ENCODE measurements at regions not wholly inside any gene's neighbourhood (a gene's known extent, or its start where the extent isn't known, plus 50 kb on each side); places are given as distances from the start of the nearest gene placed in this dataset.
"Not testable (repeated sequence)": the region's sequence is repeated elsewhere in the genome, so short reads cannot be mapped to it uniquely, and the experiment has no call there.

GRCh38 chr10:62694537-62695126, 109.9 kb upstream of the ADO start:
- ChIA-PET POLR2A (ENCODE audit: low non-redundant PET) (no interaction called here), CTCF (no interaction called here)
- no peak for DNase-seq (ENCODE audit: low spot score)
- TF ChIP-seq, protein P1, sequence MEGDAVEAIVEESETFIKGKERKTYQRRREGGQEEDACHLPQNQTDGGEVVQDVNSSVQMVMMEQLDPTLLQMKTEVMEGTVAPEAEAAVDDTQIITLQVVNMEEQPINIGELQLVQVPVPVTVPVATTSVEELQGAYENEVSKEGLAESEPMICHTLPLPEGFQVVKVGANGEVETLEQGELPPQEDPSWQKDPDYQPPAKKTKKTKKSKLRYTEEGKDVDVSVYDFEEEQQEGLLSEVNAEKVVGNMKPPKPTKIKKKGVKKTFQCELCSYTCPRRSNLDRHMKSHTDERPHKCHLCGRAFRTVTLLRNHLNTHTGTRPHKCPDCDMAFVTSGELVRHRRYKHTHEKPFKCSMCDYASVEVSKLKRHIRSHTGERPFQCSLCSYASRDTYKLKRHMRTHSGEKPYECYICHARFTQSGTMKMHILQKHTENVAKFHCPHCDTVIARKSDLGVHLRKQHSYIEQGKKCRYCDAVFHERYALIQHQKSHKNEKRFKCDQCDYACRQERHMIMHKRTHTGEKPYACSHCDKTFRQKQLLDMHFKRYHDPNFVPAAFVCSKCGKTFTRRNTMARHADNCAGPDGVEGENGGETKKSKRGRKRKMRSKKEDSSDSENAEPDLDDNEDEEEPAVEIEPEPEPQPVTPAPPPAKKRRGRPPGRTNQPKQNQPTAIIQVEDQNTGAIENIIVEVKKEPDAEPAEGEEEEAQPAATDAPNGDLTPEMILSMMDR (conservative IDR thresholded peaks at IDR 0.05; ENCODE audit: low read depth), result no peak
- H3K27ac ChIP-seq, result no peak overlapping the region

DNA sequence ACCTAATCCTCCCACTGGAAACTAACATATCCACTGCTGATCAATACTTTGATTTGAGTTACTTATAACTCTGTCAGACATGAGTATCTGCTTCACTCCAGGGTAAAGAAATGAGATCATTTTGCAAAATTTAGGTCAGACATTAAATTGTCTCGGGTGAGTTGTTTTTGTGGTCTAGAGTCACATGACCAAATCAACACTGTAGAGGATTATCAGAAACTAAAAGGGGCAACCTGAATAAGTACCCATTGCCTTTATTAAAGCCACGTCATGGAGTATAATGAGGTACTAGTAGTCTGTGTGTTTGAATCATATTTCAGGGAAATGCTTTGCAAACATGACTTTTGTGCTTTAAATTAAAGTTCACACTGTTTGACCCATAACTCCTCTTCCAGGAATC, 107.7 kb upstream of the ADO start:
- no peak overlapping the region for H3K27ac ChIP-seq
- POLR2A ChIA-PET (ENCODE audit: low non-redundant PET), result no interaction called here
- no peak for DNase-seq (ENCODE audit: low spot score)
- TF ChIP-seq, protein P1 (conservative IDR thresholded peaks at IDR 0.05; ENCODE audit: low read depth), result no peak
- CTCF ChIA-PET, result no interaction called here

- H3K27ac ChIP-seq, result no peak overlapping the region
- TF ChIP-seq, protein P1 (conservative IDR thresholded peaks at IDR 0.05; ENCODE audit: low read depth), result no peak
- no peak for DNase-seq (ENCODE audit: low spot score)
- CTCF ChIA-PET, result no interaction called here
- POLR2A ChIA-PET (ENCODE audit: low non-redundant PET), result no interaction called here
Measured at GRCh38 chr10:62699148-62699547, 105.4 kb upstream of the ADO start.

GRCh38 chr10:62704121-62704520, 100.4 kb upstream of the ADO start:
- CTCF ChIA-PET, result not testable (repeated sequence)

DNA sequence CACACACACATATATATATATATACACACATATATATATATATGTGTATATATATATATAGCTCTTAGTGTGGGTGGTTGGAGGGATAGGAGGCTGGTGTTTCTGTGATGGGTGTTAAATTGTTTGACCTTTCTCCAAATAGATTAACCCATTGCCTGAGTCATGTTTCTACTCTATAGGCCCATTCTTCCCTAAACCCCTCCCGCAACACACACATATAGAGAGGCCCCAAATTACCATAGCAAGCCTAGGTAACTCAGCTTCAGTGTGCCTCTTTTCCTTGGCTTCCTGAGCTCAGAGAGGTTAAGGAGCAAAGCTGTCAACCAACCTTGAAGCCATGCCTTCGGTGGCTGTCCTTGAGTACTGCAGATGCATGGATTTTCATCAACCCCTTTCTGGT, 98.7 kb upstream of the ADO start:
- CTCF ChIA-PET, result interaction anchor here (0.5 kb wide), 1 partner anchor 56 kb away, joined by 3 read pairs; no protein-coding TSS in a partner anchor
- DNase-seq (ENCODE audit: low spot score), result no peak
- POLR2A ChIA-PET (ENCODE audit: low non-redundant PET), result no interaction called here
- H3K27ac ChIP-seq, result no peak overlapping the region
- TF ChIP-seq, protein P1 (conservative IDR thresholded peaks at IDR 0.05; ENCODE audit: low read depth), result no peak

More at GRCh38 chr10:62704121-62704520, 100.4 kb upstream of the ADO start:
- POLR2A ChIA-PET (ENCODE audit: low non-redundant PET); DNase-seq (ENCODE audit: low spot score); H3K27ac ChIP-seq: not testable (repeated sequence)

DNA sequence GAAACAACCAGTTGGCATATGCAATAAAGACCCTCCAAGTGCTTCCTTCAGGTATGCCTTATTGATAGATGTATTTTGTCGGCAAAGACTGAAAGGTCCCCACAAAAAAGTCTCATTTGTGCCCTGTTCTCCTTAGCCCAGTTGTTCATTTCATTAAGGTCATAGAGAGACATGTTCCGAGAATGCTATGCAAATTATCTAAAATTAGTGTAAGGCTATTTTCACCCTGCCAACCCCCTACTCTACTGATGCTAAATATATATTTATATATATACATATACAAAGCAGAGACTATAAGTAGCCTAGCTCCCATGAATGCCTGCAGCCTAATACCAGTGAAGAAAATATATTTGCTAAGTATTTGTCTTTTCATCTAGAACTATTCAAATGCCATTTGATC, 96.7 kb upstream of the ADO start:
- TF ChIP-seq, protein P1 (conservative IDR thresholded peaks at IDR 0.05; ENCODE audit: low read depth), result no peak
- no peak overlapping the region for H3K27ac ChIP-seq
- no peak for DNase-seq (ENCODE audit: low spot score)
- CTCF ChIA-PET, result no interaction called here
- POLR2A ChIA-PET (ENCODE audit: low non-redundant PET), result no interaction called here

- POLR2A ChIA-PET (ENCODE audit: low non-redundant PET), result no interaction called here
- TF ChIP-seq, protein P1 (conservative IDR thresholded peaks at IDR 0.05; ENCODE audit: low read depth), result no peak
- CTCF ChIA-PET, result interaction anchor here (0.7 kb wide), 1 partner anchor 77 kb away, joined by 3 read pairs; no protein-coding TSS in a partner anchor
- no peak for DNase-seq (ENCODE audit: low spot score)
- no peak overlapping the region for H3K27ac ChIP-seq
Measured at GRCh38 chr10:62708569-62708968, 96.0 kb upstream of the ADO start.

Data from RWPE1 (cell line).